ENCODE measurements at regions not wholly inside any gene's neighbourhood (a gene's known extent, or its start where the extent isn't known, plus 50 kb on each side); places are given as distances from the start of the nearest gene placed in this dataset.
A peak's percentile ranks its signal among the peaks of the same experiment; 100 is the strongest.

- TF ChIP-seq EP300 (IDR thresholded peaks at IDR 0.05) (no peak), POLR2A (IDR thresholded peaks at IDR 0.05) (no peak)
- intact Hi-C loops (cut with DNase I; ENCODE audit: low total_unique reads): no loop called here
- no peak overlapping the region for H3K27ac ChIP-seq
- 39 to 62% (median 57%) methylated on average over 2 of the region's 2 CpGs for whole genome bisulfite sequencing, 5 donors
- no peaks in the 10 kb centered on the region for H3K27me3 ChIP-seq
- no peaks in the 10 kb centered on the region for H3K4me1 ChIP-seq
- H3K36me3 ChIP-seq: no peaks in the 10 kb centered on the region
- no peaks in the 10 kb centered on the region for H3K9me3 ChIP-seq
- DNase-seq: no peak
- H3K4me3 ChIP-seq: no peak overlapping the region
Observed at GRCh38 chr13:107031716-107032115, 463.8 kb upstream of the ARGLU1 start.

- TF ChIP-seq POLR2AphosphoS5 (IDR thresholded peaks at IDR 0.05) (no peak), EP300 (IDR thresholded peaks at IDR 0.05) (no peak), CTCF (IDR thresholded peaks at IDR 0.05) (no peak), POLR2A (IDR thresholded peaks at IDR 0.05) (no peak)
- no peak overlapping the region for H3K4me3 ChIP-seq
- 78 to 86% (median 78%) methylated on average over 8 of the region's 8 CpGs for WGBS, 5 donors
- H3K9me3 ChIP-seq: no peaks in the 10 kb centered on the region
- peak in 1 of 2 donors; percentile 8 for DNase-seq
- no peak overlapping the region for H3K27ac ChIP-seq
- no peaks in the 10 kb centered on the region for H3K4me1 ChIP-seq
- no peaks in the 10 kb centered on the region for H3K36me3 ChIP-seq
- H3K27me3 ChIP-seq: no peaks in the 10 kb centered on the region
- intact Hi-C loops (cut with DNase I; ENCODE audit: low total_unique reads): no loop called here
Observed at GRCh38 chr13:107028751-107029150, 460.8 kb upstream of the ARGLU1 start.

GRCh38 chr13:107025991-107026390, 458.1 kb upstream of the ARGLU1 start:
- Histone ChIP-seq H3K4me1 (no peaks in the 10 kb centered on the region), H3K27ac (no peak overlapping the region), H3K4me3 (no peak overlapping the region), H3K36me3 (no peaks in the 10 kb centered on the region), H3K9me3 (no peaks in the 10 kb centered on the region), H3K27me3 (no peaks in the 10 kb centered on the region)
- WGBS, 5 donors: 16 to 50% (median 35%) methylated on average over 1 of the region's 1 CpG
- intact Hi-C loops (cut with DNase I; ENCODE audit: low total_unique reads): no loop called here
- peak in 1 of 2 donors; percentile 83 for DNase-seq
- peak in 1 of 3 donors; percentile 29 for TF ChIP-seq POLR2AphosphoS5 (IDR thresholded peaks at IDR 0.05)
- no peak for TF ChIP-seq CTCF (IDR thresholded peaks at IDR 0.05)
- TF ChIP-seq EP300 (IDR thresholded peaks at IDR 0.05): no peak

- Histone ChIP-seq H3K4me3 (no peak overlapping the region), H3K27me3 (no peaks in the 10 kb centered on the region), H3K36me3 (no peaks in the 10 kb centered on the region), H3K4me1 (no peaks in the 10 kb centered on the region), H3K27ac (no peak overlapping the region), H3K9me3 (no peaks in the 10 kb centered on the region)
- intact Hi-C loops (cut with DNase I; ENCODE audit: low total_unique reads): no loop called here
- 86 to 94% (median 90%) methylated on average over 2 of the region's 2 CpGs for WGBS, 5 donors
- TF ChIP-seq EP300 (IDR thresholded peaks at IDR 0.05) (no peak), POLR2AphosphoS5 (IDR thresholded peaks at IDR 0.05) (no peak), POLR2A (IDR thresholded peaks at IDR 0.05) (no peak), CTCF (IDR thresholded peaks at IDR 0.05) (no peak)
- no peak for DNase-seq
Observed at GRCh38 chr13:107023335-107023734, 455.4 kb upstream of the ARGLU1 start.

- Histone ChIP-seq H3K27me3 (no peaks in the 10 kb centered on the region), H3K36me3 (no peaks in the 10 kb centered on the region), H3K4me1 (no peaks in the 10 kb centered on the region), H3K4me3 (no peak overlapping the region), H3K9me3 (no peaks in the 10 kb centered on the region), H3K27ac (no peak overlapping the region)
- TF ChIP-seq POLR2AphosphoS5 (IDR thresholded peaks at IDR 0.05) (no peak), EP300 (IDR thresholded peaks at IDR 0.05) (no peak), POLR2A (IDR thresholded peaks at IDR 0.05) (no peak), CTCF (IDR thresholded peaks at IDR 0.05) (no peak)
- DNase-seq: no peak
- intact Hi-C loops (cut with DNase I; ENCODE audit: low total_unique reads): no loop called here
- 82 to 95% (median 94%) methylated on average over 7 of the region's 7 CpGs for WGBS, 5 donors
Observed at GRCh38 chr13:107020393-107020792, 452.5 kb upstream of the ARGLU1 start.
